Activated CD4-positive, alpha-beta T cell treated with anti-CD3 and anti-CD28 coated beads, Interleukin-2, amount 50 U/mL, for 24 hours (primary cell): ENCODE measurements at regions not wholly inside any gene's neighbourhood (a gene's known extent, or its start where the extent isn't known, plus 50 kb on each side); places are given as distances from the start of the nearest gene placed in this dataset.
"Not testable (repeated sequence)": the region's sequence is repeated elsewhere in the genome, so short reads cannot be mapped to it uniquely, and the experiment has no call there.

Source experiments
- DNase-seq, 2 donors: peaks; one replicate each; pipeline ENCODE4 v3.0.0-alpha.2; 2020; ENCODE audit warnings: low read depth in 1 of 2, low spot score in 1 of 2

DNA sequence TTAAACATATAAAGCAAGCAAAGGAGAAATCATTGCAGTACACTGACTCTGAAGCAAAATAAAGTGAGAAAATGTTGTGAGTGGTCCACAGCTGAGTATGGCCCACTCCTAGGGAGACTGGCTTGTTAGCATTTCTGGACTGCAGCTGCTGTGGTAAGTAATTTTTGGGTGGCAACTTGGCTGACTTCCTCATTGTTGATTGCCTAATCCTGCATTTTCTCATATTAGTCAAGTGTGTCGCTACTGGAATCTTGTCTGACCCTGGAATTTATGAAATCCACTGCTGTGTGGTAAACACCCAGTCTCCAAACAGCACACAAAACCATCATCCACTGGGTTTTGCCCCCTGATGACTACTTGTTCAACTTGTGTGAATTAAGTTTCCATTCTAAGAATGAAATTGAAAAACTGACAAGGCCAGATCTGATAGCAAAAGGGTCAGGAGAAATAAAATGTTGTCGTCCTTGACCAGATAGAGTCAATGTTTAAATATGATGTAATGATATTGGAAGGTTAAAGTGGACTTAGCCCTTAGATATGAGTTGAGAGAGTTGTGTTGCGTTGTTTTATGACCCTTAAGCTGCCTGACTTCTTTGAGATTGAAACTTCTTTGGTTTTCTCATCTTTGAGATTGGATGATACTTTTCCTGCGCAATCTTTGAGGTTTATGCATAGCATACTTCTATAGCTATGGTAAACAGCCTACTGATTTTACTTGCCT is 106.6 kb upstream of the SEC22B start:
- not testable (repeated sequence) for DNase-seq

DNA sequence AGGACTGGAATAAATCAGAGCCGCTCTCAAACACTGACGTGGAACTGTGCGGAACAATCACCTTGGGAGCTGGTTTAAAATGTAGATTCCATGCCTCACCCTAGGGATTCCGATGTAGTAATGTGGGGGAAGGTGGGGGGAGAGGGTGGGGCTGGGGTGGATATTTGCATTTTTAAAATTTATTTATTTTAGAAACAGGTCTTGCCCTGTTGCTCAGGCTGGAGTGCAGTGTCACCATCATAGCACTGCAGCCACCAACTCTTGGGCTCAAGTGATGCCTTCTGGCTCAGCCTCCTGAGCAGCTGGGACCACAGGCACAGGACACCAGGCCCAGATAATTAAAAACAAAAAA is 101.9 kb upstream of the SEC22B start:
- DNase-seq, result not testable (repeated sequence)

DNA sequence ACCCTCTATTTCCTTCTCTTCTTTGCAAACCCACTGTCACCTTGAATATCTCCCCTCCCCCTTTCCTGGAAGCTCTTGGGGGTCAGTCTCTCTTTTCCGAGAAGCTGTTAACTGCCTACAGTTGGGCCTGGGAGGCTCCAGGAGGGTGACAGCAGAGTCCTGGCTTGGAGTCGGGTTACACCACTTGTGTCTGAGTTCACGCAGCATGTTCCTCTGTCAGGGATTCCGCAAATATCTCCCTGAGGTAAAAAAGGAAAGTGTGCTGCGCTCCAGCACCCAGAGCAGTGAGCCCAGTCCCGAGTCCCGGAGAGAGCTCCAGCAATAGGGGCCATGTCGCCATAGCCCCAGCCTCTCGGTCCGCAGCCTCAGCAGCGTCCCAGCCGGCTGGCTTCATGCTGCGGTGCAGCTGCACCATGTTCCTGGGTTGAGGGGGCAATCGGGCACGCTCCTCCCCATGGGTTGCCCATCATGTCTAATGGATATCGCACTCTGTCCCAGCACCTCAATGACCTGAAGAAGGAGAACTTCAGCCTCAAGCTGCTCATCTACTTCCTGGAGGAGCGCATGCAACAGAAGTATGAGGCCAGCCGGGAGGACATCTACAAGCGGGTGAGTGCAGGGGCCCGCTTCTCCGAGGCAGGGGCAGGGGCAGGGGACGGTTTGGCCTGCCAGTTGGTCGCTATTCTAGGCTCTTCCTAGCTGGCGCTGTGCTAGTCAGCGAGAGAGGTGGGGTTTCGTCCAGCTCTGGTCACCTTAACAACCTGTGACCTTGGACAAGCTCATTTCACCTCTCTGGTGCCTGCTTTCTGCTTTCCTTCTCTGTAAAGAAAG is 101.3 kb upstream of the SEC22B start:
- DNase-seq, result not testable (repeated sequence)

DNA sequence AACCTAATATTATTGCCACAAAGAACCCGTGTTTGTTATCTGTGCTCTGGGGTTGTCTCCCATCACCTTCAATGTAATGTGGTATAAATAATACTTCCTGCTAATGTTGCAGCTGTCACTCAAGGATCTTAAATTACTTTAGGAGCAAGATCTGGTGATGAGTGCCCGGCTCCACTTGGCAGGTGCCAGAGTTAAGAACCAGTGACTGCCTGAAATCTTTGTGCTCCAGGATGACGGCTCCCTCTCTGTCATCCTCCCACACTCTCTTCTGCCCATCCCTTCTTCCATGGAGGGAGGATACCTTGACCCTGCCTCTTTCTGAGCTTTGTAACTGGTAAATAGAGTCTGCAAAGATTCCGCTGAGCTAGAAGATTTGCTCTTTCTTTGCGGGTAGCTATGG is 100.4 kb upstream of the SEC22B start:
- DNase-seq, result not testable (repeated sequence)

DNA sequence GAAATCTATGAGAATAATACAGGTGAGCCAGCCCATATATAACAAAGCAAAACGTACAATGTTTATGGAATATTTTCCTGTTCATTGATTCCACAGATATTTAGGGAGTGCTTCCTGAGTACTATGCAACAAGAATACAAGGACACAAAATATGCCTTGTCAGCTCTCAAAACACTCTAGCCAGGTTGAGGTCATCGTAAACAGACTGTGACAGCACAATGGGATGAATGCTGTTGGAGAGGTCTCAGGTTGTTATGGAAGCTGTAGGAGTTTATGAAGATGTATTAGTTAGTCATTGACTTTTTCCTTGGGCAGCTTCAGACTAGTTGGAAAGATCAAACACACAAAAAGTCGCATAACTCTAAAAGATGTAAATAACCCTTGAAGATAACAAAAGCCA is 98.1 kb upstream of the SEC22B start:
- not testable (repeated sequence) for DNase-seq

DNA sequence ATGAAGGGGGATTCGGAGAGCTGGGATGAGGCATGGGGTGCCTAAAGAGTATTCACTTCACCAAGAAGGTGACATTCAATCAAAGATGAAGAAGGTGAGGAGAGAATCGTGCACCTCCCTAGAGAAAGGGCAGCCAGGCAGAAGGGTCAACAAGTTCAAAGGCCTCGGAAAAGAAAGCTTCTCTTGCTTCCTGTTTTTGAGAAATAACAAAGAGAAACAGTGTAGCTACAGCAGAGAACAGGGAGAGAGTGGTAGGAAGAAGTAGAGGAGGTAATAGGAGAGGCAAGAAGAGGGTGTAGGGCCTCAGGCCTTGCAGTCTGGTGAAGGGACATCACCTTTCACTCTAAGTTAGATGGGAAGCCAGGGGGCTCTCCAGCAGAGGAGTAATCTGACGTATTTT is 97.0 kb upstream of the SEC22B start:
- DNase-seq, result not testable (repeated sequence)

DNA sequence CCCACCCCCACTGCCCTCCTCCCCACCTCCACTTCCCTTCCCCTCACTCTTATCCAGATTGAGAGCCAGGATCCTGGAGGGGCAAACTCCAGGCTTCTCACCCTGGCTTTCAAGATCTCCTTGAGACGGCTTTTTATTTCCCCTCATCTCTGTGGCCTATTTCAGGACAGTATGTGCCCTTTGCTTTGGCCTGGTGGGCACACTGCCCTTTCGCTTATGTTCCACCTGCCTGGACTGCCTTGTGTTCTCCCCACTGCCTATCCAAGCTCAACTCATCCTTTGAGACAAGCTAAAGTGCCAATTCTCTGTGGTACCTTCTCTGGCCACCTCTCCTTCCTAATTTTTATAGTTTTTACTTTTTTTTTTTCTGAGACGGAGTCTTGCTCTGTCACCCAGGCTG is 95.9 kb upstream of the SEC22B start:
- DNase-seq, result not testable (repeated sequence)

DNA sequence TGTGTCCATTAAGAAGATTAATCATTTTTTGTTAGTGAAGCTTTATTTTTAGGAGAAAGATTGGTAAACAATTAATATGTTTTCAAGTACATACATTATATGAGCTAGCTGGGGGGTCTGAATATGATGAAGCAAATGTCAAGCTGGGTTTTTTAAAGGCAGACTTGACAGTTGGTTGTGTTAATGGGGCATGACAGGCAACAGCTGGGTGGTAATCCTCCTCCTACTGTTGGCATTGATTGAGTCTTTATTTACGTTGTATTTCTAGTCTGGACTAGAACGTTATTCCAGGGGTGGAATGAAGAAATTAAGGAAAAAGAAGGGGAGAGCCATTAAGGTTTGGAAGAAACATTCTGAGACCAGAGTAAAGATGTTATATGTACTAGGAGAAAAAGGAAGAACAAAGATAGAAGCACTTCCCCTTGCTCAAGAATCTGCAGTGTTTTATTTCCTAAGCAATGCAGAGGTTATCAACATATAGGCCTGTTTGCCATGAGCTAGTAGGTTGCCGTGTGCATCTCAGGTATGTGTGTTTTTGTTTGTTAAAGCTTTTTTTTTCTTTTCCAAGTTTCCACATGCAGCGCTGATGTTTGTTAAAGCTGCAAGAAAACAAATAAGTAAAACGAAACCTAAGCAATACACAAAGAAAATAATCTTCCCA is 95.4 kb upstream of the SEC22B start:
- DNase-seq, result not testable (repeated sequence)

DNA sequence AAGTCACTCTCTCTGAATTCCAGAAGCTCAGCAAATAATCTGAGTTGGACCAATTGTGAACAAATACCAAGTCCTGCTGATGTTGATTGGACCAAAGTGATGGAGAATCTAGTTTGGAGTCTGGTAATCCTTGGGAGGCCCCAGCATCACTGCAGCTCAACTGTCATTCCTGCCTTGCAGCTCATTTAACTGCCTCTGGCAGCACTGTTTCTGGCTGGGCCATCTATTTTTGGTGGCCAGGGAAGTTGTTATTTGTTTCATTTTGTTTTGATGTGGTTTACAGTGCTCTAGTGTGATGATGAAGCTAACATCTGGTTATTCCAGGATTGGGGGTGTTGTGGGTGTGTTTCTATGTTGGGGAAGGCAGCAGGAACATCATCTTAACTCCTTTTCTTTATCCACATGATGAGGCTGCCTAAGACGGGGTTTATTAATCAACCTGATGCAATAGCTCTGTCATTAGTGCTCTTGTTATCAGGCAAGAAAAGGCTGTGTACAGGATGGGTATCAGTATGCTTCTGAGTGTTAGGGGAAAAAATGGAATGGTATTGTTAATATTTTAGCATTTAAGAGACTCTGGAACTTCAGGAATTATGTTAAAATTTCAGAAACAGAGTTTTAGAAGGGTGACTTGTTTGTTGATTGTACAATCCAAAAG is 91.7 kb upstream of the SEC22B start:
- DNase-seq, result not testable (repeated sequence)

DNA sequence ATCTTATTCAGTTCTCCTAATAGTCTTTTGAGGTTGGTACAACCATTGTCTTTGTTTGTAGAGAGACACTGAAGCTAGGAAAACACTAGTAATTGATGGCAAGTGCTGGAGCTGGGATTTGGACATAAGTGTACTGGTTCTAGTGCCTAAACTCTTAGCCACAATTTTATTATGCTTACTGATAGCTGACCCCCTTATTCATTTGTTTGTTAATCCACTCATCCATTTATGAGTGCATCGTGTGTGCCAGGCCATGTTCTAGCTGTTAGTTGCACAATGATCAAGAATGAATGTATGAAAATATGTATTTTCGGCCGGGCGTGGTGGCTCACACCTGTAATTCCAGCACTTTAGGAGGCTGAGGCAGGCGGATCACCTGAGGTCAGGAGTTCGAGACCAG is 88.2 kb upstream of the SEC22B start:
- not testable (repeated sequence) for DNase-seq

DNA sequence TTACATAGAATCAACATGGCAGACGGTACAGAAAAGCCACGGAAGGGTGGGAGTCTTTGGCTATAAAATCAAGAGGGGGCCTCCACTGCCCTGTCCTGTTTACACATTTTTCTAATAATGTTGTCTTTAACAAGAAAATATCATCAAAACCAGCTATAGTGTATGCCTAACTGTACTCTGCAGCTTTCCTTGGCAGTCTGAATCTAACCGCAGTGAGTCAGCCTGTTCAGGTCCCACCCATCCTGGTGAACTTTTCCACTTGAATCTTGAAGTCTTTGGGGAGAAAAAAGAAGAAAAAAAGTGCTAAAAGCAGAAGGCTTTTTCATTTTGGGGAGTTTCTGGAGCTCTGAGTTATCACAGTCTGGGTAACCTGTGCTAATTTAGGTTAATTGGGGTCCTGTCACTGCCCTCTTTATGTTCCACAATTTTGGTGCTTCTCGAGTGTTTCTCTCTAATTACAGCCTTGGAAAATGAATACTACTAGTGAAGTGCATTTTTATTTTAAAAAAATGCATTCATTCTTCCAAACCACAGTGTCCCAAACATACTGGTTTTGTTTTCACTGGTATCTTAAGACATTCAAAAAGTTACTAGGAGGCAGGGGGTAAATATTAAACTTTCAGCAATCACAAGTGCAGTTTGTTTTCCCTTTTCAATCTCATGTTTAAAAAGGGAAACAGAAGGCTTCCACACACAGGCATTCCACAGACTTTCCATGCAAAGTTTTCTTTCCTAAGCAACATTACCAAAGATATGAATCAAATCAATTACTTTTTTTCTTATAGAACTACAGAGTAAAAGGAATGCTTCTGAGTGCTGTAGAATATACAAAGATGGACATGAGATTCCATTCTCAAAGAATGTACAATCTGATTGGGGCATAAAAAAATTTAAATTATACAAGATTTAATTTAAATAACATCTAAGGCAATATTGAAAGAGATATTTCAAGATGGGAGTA is 86.8 kb upstream of the SEC22B start:
- not testable (repeated sequence) for DNase-seq

DNA sequence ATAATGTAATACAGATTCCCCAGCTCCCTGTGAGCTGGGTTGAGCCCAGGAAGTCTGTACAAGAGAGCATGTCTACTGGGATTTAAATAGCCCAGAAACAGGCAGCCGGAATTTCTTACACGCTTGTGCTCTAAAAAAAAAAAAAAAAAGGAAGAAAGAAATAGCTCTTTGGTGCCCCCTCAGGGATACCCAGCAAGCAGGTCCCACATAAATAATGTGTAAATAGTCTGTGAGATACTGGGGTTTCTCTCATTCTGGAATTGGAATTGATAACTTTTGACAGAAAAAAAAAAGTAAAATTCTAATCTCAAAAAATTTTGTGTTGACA is 81.4 kb upstream of the SEC22B start:
- DNase-seq, result not testable (repeated sequence)

DNA sequence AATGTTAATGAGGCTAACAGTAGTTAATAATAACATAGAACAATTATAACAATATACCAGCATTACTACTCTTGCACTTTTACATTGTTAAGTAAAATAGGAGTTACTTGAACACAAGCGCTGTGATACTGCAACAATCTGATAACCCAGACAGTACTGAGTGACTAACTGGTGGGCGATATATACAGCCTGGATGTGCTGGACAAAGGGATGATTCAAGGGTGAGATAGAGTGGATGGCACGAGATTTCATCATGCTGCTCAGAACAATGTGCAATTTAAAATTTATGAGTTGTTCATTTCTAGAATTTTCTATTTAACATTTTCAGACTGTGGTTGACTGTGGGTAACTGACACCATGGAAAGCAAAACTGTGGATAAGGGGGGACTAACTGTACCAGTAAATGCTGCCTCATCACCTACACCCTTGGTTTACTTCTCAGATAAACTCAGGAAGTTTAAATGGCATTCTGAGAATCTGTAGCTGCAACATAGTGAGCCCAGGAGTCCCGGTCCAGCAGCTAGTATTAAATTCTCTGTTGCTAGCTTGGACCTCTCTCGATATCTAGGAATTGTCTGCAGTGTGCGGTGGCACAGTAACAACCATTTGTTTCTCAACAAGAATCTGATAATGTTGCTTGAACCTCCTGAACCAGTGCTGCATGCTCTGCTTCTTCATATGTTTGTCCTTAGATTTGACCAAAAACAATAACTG is 80.9 kb upstream of the SEC22B start:
- not testable (repeated sequence) for DNase-seq

DNA sequence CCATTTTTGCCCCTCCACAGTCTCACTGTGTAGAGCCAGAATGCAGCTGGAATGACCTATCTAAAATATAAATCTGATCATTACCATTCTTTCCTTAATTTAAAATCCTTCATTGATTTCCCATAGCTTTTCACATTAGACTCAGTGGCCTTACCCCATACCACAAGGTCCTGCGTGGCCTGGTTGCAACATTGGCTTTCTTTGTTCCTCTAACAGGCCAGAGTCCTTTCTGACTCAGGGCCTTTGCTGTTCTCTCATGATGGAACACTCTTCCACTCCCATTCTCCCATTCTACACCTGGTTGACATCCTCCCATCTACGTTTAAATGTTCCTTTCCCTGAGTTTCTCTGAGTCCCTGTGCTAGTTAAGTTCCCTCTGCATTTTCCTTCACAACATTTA is 74.4 kb upstream of the SEC22B start:
- not testable (repeated sequence) for DNase-seq

DNA sequence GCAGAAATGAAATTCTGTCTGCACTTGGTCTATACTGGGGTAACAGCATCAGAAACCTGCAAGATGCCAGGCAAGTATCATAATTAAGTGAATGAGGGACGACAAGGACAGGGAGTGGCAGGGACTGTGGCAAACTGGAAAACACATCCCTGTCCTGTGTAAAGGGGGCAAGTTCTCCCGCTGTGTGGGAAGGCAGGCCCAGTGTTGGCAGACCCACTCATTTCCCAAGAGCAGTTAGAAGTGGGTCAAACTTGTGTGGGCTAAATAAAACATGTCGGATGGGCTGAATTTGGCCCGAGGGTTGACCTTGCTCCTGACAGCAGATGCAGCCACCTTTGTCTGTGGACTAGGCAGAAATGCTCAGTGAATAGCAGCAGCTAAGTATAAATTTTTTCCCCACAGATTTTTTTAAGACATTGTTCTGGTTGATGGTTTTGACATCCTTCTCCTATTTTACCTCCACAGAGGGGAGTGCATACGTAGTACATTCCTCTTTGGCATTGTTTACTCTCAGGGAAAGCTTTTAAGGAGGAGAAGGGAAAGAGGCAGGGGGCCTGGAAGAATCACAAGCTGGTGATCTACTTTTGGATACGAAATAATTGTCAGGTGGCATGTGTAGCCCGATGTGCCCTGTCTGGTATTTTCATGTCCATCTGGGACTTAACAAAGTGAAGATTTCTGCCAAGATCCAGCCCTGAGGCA is 72.6 kb upstream of the SEC22B start:
- not testable (repeated sequence) for DNase-seq

DNA sequence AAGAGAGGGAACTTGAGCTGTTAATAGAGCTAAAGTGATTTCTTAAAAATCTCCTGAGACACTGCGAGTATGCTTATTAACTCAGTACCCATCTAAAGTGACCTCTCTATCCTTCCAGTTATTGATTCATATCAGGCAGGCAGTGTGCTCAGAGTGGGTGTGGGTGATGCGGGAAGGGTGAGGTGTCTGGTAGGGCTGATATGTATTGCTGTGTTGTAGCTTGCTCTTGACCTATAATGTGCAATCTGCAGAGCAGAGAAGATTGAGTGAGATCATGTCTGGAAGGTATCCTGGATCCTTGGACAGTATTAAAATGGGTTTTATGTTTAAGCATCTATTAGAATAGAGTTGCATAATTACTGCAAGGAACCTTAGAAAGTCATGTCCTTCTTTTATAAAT is 71.9 kb upstream of the SEC22B start:
- DNase-seq, result not testable (repeated sequence)

DNA sequence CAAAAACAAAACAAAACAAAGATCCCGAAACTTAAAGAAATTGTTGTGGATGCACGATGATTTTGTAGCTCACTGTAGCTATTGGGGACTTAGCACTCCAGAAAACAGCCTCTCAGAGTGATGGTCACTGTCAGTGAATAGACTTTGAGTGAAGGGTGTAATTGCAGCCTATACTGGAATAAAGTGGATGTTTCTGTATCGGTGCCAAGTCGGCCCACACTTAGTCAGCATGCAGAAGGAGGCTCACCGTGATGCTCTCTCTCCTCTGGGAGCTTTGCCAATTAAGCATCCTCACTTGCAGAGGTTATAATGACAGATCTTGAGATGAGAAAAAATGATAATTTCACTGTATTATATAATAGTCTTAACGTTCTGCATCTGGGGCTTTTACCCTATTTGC is 67.5 kb upstream of the SEC22B start:
- not testable (repeated sequence) for DNase-seq

DNA sequence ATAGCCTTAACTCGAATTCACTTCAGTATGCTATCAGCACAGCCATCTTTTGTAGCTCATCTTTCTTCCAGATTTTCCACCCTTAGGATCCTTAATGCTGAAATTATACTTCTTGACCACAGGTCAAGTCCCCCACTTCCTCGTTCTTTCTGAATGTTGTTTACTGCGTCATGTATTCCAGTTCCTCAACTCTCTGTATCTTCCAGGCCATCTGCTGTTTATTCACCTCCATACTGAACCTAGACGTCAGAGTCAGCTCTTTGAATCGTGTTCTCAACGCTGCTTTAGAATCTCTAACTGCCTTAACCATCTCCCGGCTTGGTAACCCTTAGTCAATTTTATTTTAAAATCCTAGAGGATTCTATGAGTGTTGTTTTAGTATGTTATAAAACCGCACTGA is 66.3 kb upstream of the SEC22B start:
- DNase-seq, result not testable (repeated sequence)

DNA sequence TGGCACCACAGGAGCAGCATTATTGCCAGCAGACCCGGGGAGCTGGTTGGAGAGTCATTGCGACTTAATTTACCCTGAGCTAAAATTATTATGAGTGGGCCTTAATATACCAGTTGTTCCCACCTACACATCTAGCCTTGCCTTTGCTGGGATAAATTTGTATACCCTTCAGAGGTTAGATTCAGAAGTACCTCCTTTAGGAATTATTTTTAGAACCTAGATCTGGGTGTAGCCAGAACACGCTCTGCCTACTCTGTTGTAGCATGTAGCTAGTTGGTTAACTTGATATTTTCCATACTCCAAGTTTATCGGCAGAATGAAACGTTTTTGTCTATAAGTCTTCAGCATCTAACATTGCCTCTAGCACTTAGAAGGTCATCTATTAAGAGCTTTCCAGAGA is 65.5 kb upstream of the SEC22B start:
- DNase-seq, result not testable (repeated sequence)
